ENCODE measurements at regions not wholly inside any gene's neighbourhood (a gene's known extent, or its start where the extent isn't known, plus 50 kb on each side); places are given as distances from the start of the nearest gene placed in this dataset.
"Not testable (repeated sequence)": the region's sequence is repeated elsewhere in the genome, so short reads cannot be mapped to it uniquely, and the experiment has no call there.

DNA sequence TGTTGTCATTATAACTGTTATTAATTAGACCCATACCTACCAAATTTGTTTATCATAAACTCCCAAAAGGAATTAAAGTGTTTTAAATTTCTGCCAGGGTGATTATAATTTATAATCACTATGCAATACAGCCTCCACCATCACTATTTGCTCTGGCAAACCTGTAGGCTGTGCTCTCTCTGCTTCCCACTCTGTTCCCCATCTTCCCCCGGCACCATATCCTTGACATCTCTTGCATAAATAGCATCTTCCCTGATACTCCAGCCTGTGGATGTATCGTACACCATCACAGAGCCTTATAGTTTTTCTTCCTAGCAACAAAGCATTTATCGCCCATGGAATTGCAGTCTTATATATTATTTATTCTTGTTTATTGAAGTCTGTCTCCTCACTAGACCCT lies 181.5 kb upstream of the TSC22D1 start:
- DNase-seq (ENCODE audit: low read depth in 4 of 4, low spot score in 2 of 4): no peak

DNA sequence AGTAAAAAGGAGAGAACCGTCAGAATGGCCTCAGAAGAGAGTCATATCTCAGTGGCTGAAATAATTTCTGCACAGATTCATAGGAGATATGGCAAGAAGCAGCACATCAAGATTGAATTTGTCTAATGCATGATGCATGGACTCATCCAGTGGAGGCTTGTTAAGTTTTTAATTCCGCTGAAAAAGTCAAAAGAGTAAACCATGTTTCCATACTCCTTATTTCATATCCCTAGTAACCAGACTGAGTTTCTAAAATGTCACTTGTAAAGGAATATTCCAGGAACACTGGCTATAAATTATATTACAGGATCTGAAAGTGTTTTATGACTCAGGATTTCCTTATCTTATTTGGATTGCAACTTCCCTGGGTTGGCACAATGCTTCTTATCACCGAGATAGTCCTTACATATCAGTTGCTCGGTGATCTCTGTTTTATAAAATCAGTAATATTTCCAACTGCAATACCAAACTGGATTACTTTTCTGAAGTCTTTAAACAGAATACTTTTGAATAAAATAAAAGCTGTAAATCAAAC lies 180.2 kb upstream of the TSC22D1 start:
- DNase-seq (ENCODE audit: low read depth in 4 of 4, low spot score in 2 of 4): no peak

DNA sequence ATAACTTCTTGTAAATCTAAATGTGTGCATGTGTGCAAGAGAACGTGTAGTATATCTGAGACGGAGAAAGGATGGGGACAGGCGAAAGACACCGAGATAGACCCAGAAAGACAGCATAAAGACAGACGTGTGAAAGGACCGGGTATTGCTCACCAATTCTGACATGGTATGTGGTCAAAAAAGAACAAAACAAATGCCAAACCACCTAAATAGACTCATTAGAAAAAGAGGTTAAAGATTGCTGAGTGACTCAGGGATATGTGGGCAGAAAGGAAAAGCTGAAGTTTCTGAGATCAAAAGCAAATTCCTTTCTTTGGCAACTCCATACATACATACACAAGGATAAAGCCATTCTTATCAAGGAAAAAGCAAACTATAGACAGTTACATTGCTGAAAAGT lies 179.7 kb upstream of the TSC22D1 start:
- DNase-seq (ENCODE audit: low read depth in 4 of 4, low spot score in 2 of 4): no peak

DNA sequence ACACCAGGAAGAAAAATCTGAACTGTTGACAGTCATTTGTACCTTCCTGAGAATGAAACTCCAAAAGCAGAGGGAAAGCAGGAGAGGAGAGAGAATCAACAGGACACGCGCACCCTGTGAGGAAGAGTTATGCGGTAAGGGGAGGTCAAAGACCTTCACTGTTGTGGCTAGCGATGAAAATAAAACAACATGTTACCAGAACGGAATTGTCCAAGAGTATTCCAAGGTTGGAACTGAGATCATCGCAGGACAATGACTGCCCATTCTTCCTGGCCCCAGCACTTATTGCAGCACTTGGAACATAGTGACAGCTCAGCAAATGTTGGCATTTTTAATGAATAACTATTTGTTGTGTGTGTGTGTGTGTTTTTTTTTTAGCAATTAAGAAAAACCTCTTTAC lies 176.0 kb upstream of the TSC22D1 start:
- no peak for DNase-seq (ENCODE audit: low read depth in 4 of 4, low spot score in 2 of 4)

DNA sequence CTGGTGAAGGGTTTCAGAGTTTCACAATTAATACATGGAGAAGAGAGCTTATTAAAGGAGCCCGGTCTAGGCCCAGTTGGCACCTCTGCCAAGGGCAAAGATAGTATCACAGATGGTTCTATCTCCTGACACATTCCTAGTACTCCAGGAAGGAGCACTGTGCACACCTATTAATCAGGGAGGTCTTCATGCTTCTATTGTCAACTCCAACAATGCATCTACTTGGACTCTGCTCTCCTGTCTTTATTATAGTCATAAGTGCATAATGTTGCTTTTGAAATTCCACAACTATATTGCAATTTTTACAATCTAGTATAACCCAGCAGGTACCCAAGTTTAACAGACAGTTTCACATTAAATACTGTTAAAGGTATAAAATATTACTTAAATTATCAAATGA lies 174.5 kb upstream of the TSC22D1 start:
- no peak for DNase-seq (ENCODE audit: low read depth in 4 of 4, low spot score in 2 of 4)

DNA sequence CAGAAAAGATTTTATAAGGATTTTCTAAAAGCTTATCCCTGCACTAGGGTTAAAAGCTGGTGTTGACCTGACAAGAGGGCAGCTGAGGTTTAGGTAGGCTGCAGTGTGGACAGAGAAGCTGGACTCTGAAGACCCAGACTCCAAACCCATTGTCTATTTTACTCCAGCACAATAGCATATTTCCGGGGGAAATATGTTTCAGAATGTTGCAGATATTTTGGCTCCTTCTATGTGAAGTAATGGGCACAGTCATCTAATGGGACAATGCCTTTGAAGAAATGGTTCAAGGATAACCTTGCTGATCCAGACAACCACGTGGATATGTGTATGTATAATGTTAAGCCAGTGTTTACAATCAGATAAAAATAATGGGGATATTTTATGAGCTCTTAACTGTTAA lies 173.8 kb upstream of the TSC22D1 start:
- DNase-seq (ENCODE audit: low read depth in 4 of 4, low spot score in 2 of 4): no peak

DNA sequence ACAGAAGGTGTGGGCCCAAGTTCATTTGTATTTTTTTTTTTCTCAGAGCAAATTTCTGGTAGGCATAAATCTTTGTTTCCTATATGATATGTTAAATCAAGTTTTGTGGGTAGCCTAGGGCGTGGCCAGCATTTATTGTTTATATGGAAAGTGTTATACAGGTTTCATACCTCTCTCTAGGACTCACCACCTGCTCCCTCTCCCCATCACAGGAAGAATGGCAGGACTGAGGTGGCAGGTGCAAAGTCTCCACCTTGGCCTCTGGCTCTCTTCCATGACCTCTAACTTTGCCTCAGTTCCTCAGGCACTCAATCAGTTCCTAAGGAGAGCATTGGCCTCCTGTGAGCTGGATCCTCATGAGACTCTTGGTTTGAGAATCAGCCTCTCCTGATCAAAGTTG lies 172.3 kb upstream of the TSC22D1 start:
- no peak for DNase-seq (ENCODE audit: low read depth in 4 of 4, low spot score in 2 of 4)

DNA sequence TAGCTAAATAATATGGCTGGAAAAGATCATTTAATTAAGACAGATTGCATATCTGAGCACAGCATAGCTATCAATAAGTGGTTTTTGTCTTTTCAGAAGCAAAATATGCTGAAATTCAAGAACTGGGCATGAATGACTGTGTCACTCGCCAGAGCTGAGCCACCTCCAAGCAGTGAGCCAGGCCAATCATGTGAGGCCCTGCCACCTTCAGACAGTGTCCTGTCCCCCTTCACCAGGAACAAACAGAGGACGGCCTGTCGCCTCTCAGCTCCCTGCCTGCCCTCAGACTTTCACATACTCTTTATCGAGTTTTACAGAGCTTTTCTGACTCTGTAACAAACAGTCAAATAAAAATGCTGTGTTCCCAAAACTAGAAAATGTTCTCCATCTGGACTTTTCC lies 171.0 kb upstream of the TSC22D1 start:
- DNase-seq (ENCODE audit: low read depth in 4 of 4, low spot score in 2 of 4): no peak

DNA sequence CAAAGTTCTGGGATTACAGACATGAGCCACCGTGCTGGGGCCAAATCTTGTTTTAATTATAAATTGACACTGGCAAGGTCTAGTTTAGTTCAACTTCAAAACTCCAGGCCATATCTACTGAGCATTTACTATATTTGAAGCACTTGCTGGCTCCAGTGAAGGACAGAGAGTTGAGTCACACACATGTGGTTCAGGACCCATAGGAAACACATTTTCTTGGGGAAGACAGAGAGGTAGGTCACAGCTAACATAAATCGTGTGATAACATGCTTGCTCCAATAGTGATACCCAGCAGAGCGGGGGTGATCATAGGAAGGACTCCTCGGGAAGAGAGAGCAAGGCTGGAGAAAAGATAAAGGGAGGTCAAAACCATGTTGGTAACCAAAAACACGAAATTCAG lies 170.6 kb upstream of the TSC22D1 start:
- no peak for DNase-seq (ENCODE audit: low read depth in 4 of 4, low spot score in 2 of 4)

DNA sequence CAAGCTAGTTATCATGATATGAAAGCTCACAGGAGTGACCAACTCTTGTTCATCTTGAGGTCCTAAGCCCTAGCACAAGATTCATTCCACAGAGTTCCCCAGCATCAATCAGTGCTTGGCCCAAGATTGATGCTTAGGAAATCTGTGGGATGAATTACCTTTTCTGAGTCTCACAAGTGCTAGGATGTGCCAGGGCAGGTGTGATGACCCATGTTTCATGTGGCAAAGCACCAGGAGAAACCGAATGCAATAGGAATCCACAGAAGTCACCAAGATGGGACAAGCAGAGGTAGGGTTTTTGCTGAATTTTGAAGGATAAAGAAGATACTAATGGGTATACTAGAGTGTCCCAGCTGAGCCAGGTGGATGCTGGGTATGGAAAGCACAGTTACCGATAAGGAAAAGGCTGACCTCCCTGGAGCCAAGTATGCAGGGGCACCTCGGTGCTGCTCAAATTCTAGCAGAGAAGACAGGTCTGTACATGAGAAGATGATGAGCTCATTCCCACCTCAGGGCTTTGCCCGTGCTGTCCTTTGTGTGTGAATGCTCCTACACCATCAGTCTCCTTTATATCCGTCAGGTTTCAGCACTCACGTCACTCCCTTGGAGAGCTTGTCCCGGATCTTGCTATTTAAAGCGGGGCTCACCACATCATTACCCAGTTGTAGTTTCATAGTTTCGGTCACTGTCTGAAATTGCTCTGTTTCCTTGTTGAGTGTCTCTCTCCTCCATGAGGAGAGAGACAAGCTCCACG lies 168.9 kb upstream of the TSC22D1 start:
- DNase-seq (ENCODE audit: low read depth in 4 of 4, low spot score in 2 of 4): no peak

DNA sequence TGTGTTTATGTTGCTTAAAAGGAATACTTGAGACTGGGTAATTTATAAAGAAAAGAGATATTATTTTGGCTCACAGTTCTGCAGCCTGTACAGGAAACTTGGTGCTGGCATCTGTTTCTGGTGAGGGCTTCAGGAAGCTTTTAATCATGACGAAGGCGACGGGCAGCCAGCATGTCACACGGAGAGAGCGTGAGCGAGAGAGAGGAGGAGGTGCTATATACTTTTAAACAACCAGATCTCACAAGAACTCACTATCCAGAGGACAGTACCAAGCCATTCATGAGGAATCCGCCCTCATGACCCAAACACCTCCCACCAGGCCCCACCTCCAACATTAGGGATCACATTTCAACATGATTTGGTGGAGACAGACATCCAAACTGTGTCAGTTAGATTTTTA lies 163.4 kb upstream of the TSC22D1 start:
- no peak for DNase-seq (ENCODE audit: low read depth in 4 of 4, low spot score in 2 of 4)

DNA sequence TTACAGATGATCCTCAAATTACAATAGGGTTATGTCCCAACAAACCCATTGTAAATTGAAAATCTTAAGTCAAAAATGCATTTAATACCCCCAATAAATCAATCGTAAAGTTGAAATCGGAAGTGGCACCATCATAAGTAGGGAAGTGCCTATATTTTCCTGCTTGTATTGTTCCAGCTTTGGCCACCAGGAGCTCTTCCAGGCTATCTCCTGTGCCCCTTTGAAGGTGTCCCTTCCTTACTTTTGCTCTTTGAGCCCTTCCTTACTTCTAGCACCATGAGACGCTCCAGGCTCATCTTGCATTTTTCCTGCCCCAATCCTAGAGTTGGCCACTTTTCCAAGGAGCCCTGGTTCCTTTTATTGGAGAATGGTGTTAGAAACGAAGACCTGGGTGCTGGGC lies 163.0 kb upstream of the TSC22D1 start:
- DNase-seq (ENCODE audit: low read depth in 4 of 4, low spot score in 2 of 4): no peak

DNA sequence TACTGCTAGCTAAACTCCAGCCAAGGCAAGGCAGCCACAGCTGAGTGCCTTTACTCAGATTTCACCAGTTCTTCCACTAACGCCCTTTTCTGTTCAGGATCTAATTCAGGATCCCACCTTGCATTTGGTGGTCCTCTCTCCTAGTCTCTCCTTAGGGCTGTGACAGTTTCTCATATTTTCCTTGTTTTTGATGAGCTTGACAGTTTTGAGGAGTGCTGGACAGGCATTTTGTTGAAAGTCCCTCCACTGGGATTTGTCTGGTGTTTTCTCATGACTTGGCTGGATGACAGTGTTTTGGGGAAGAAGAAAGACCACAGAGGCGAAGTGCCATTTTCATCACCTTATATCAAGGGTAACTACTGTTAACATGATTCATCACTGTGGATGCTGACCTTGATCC lies 162.3 kb upstream of the TSC22D1 start:
- DNase-seq (ENCODE audit: low read depth in 4 of 4, low spot score in 2 of 4): no peak

DNA sequence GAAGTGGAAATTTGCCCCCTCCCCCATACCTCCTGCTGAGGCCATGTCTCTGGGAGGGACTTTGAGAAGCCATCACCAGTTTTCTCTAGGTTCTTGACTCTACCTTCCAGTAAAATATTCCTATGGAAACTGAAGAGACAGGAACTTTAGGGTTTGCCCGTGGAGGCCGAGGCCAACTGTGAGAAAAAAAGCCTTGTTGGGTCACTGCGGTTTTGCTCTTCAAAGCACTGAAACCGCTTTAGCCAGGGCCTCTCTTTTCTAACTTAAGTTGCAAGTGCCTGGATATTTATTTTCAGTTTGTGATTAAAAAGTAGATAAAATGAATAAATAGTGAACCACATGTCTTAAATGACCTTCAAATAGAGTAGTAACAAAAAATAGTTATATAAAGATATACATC lies 159.7 kb upstream of the TSC22D1 start:
- no peak for DNase-seq (ENCODE audit: low read depth in 4 of 4, low spot score in 2 of 4)

DNA sequence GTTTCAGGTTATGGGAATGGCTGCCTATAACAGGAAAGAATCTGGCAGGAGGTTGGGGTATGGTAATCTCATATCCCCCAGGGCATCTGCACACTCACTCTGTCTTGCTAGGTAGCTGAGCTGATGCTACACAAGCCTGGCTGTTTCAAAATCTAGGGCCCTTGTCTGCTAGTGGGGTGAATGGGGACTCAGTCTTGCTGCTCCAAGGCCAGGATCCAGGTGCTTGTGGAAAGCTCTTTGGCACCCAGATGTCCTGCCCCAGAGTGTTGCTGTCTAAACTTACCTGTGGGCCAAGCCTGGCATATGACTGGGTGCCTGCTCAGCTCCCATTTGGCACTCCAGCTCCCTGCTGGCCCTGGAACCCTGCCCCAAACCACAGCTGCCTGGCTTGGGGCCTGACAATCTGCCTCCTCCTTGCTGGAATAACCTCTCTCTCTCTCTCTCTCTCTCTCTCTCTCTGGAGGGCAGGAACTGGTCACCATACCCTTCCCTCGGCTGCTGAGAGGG lies 158.1 kb upstream of the TSC22D1 start:
- DNase-seq (ENCODE audit: low read depth in 4 of 4, low spot score in 2 of 4): no peak

DNA sequence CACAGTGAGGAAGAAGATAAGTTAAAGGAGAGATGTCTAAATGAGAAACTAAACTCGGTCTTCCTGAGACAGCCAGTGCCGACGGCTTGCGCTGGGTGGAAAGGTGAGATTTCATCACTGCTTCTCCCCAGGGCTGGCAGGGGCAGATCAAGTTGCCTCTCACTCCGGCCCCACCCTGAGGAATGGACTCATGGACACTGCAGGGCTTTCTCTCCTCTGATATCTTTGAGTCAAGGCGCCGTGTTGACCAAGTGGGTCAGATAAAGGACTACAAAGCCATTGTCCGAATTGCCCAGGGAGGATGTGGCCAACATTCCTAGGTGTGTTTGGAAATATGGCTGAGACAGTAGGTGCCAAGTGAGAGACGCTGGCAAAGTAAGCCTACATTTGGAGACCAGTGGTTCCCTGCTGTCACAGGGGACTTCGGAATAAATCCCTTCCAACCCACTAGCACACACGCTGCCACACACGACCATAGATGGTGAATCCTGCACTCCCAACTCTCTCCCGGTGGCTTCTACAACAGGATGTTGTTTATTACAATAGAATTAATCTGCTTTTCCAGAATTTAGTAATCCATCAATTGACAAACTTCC lies 156.5 kb upstream of the TSC22D1 start:
- no peak for DNase-seq (ENCODE audit: low read depth in 4 of 4, low spot score in 2 of 4)

DNA sequence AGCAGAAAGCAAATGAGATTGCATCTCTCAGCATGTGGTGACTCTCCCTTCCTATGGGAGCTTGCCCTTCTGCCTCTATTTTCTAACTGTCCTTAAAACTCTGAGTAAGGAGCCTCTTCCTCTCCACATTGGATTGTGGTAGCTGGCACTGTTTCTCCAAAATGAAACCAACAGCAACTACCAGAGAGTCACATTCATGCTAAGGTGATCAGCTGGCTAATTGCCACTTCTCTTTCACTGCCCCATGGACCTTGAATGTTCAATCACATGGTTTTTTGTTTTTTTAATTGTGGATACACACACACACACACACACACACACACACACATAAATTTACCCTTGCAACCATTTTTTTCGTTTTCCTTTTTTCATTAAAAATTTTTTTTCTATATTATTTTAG lies 154.7 kb upstream of the TSC22D1 start:
- DNase-seq (ENCODE audit: low read depth in 4 of 4, low spot score in 2 of 4): no peak

DNA sequence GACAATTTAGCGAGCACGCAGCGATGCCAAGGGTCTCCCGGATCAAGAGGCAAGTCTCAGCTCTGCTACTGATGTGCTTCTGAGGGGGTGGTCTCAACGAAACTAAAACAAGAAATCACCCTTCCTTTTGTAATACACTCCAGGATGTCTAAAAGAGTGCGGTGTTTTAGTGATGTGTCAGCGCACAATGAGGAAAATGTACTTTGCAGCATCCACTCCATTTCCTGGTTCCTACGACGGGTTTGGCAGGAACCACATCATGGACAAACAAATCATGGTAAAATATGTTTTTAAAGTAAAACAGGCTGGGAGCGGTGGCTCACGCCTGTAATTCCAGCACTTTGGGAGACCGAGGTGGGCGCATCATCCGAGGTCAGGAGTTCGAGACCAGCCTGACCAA lies 154.0 kb upstream of the TSC22D1 start:
- no peak for DNase-seq (ENCODE audit: low read depth in 4 of 4, low spot score in 2 of 4)

DNA sequence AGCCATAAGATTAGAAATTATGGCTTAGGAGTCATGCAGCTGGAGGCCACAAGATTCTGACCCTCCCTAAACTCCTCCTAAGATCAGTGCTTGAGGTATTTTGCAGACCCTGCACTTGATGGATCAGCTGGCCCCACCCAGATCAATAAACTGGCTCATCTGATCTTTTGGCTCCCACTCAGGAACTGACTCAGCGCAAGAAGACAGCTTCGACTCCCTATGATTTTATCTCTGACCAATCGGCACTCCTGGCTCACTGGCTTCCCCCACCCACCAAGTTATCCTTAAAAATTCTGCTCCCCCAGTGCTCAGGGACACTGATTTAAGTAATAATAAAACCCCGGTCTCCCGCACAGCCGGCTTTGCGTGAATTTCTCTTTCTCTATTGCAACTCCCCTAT lies 151.5 kb upstream of the TSC22D1 start:
- not testable (repeated sequence) for DNase-seq (ENCODE audit: low read depth in 4 of 4, low spot score in 2 of 4)

DNA sequence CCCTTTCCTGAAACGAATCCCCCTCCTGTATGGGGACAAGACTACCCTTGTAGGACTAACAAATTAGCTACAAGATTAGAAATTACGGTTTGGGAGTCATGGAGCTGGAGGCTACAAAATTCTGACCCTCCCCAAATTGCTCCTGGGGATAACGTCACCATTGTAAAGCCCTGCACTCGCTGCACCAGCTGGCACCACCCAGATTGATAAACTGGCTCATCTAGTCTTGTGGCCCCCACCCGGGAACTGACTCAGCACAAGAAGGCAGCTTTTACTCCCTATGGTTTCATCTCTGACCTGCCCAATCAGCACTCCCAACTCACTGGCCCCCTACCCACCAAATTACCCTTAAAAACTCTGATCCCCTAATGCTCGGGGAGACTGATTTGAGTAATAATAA lies 150.6 kb upstream of the TSC22D1 start:
- DNase-seq (ENCODE audit: low read depth in 4 of 4, low spot score in 2 of 4): no peak

DNA sequence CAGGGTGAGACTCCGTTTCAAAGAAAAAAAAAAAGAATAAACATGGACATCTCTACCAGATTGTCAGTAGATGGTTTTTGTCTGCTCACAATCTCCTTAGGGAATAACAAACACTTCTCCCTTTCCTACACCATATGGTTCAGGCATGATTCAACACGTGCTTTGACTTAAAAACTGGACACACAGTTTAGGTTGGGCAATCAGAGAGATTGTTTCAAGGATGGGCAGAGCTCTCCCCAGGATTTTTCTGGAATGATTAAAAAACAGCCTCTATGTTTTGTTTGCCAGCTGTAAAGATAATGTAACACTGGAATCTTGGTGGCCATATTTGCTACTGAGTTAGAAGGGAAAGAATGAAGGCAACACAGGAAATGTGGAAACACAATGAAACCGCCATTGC lies 150.1 kb upstream of the TSC22D1 start:
- DNase-seq (ENCODE audit: low read depth in 4 of 4, low spot score in 2 of 4): no peak

All from left renal cortex interstitium (tissue), 4 donors.